ENCODE measurements at regions not wholly inside any gene's neighbourhood (a gene's known extent, or its start where the extent isn't known, plus 50 kb on each side); places are given as distances from the start of the nearest gene placed in this dataset.

- DNase-seq = no peak
- Mint-ChIP-seq H3K4me3 (no peak overlapping the region), H3K27me3 (no peaks in the 10 kb centered on the region), H3K4me1 (no peaks in the 10 kb centered on the region), H3K27ac (no peak overlapping the region), H3K9me3 (no peaks in the 10 kb centered on the region)
- ATAC-seq = no peak
These were observed 526.3 kb downstream of the SPRY1 start for GRCh38 chr4:123922847-123923246.

GRCh38 chr4:123924536-123924935 is 527.9 kb downstream of the SPRY1 start:
- no peak overlapping the region for H3K4me3 Mint-ChIP-seq
- DNase-seq (no peak), ATAC-seq (no peak)
- no peaks in the 10 kb centered on the region for H3K9me3 Mint-ChIP-seq
- H3K27me3 Mint-ChIP-seq = no peaks in the 10 kb centered on the region
- H3K4me1 Mint-ChIP-seq = no peaks in the 10 kb centered on the region
- no peak overlapping the region for H3K27ac Mint-ChIP-seq

DNA sequence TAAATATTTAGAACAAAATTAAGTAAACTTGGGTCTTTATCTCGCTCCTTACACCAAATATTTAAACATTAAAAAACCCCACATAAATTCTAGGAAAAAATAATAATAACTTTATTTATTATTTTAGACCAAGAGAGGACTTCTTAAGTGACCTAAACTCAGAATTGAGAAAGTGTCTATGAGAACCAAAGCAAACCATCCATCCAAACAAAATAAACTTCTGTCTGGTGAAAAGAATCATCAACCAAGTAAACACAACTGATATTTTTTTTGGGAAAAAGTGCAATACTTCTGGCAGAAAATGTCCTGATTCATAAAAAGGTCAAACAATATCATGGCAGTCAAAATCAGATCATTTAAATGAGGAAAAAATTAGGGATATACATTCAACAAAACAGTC is 533.0 kb downstream of the SPRY1 start:
- DNase-seq (no peak), ATAC-seq (no peak)
- Mint-ChIP-seq H3K27ac (no peak overlapping the region), H3K4me3 (no peak overlapping the region), H3K27me3 (no peaks in the 10 kb centered on the region), H3K9me3 (peaks cover 0 to 6% of the 10 kb centered on the region in 2 donors), H3K4me1 (no peaks in the 10 kb centered on the region)

DNA sequence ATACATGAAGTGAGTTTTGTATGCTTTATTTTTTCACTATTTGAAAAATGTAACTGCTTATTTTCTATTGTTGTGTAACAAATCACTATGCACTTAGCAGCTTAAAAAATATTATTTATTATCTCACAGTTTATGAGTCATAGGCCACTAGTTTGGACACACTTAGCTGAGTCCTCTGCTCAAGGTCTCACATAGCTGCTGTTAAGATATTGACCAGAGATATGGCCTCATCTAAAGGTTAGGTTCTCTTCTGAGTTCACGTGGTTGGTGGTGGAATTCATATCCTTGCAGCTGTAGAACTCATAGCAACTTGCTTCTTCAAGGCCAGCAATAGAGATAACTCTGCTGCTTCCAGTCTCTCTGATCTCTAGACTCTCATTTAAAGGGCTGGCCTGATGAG is 534.4 kb downstream of the SPRY1 start:
- Mint-ChIP-seq H3K9me3 (peaks cover 0 to 6% of the 10 kb centered on the region in 2 donors), H3K4me3 (no peak overlapping the region), H3K4me1 (no peaks in the 10 kb centered on the region), H3K27ac (no peak overlapping the region), H3K27me3 (no peaks in the 10 kb centered on the region)
- ATAC-seq (no peak), DNase-seq (no peak)

DNA sequence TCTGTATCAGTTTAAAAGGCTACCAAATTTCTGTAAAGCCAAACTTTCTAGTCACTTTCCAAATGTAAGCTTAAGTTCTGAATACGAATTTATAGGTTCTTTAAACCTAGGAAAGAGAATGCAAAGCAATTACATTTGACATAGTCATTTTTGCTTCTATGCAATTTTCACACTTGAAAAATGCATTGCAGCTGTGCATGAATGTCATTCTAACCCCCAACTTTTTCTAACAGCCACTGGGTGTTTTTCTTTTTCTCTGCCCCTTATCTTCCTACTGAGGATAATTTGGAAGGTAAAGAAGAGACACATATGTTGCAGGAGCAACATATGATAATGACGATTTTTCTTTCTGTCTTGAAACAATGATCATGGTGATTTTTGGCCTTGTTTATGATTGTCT is 537.5 kb downstream of the SPRY1 start:
- peaks cover 0 to 6% of the 10 kb centered on the region in 2 donors for H3K9me3 Mint-ChIP-seq
- no peak overlapping the region for H3K4me3 Mint-ChIP-seq
- ATAC-seq (no peak), DNase-seq (no peak)
- no peak overlapping the region for H3K27ac Mint-ChIP-seq
- H3K27me3 Mint-ChIP-seq = no peaks in the 10 kb centered on the region
- no peaks in the 10 kb centered on the region for H3K4me1 Mint-ChIP-seq

DNA sequence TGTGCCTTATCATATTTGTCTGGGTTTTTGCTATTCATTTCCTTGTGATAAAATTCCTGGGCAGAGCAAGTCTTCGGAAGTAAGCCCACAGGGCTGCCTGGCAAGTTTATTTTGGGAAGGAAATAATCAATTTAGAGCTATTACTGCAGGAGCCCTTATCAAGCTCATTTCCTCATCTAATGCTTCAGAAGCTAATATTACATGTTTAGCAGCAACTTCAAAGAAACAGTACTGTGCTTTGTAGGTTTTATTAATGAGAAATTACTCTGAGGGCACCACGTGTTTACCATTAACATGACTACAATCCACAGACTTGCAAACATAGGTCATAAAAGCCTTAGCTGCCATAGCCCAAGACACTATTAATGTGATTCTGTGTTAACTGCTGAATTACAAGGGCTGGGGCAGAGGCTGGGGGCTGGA is 540.0 kb downstream of the SPRY1 start:
- DNase-seq (no peak), ATAC-seq (no peak)
- no peaks in the 10 kb centered on the region for H3K4me1 Mint-ChIP-seq
- no peak overlapping the region for H3K27ac Mint-ChIP-seq
- H3K27me3 Mint-ChIP-seq = no peaks in the 10 kb centered on the region
- H3K4me3 Mint-ChIP-seq = no peak overlapping the region
- H3K9me3 Mint-ChIP-seq = peaks cover 0 to 6% of the 10 kb centered on the region in 2 donors

- no peak overlapping the region for H3K27ac Mint-ChIP-seq
- H3K4me3 Mint-ChIP-seq = no peak overlapping the region
- no peaks in the 10 kb centered on the region for H3K9me3 Mint-ChIP-seq
- DNase-seq = no peak
- no peak for ATAC-seq
- H3K4me1 Mint-ChIP-seq = no peaks in the 10 kb centered on the region
- no peaks in the 10 kb centered on the region for H3K27me3 Mint-ChIP-seq
These were observed 541.0 kb downstream of the SPRY1 start for GRCh38 chr4:123937581-123937980.

- DNase-seq = no peak
- Mint-ChIP-seq H3K27me3 (no peaks in the 10 kb centered on the region), H3K9me3 (no peaks in the 10 kb centered on the region), H3K4me1 (no peaks in the 10 kb centered on the region), H3K4me3 (no peak overlapping the region), H3K27ac (no peak overlapping the region)
- no peak for ATAC-seq
These were observed 543.0 kb downstream of the SPRY1 start for GRCh38 chr4:123939621-123940020.

- H3K27me3 Mint-ChIP-seq = no peaks in the 10 kb centered on the region
- no peaks in the 10 kb centered on the region for H3K9me3 Mint-ChIP-seq
- H3K4me1 Mint-ChIP-seq = no peaks in the 10 kb centered on the region
- ATAC-seq (no peak), DNase-seq (no peak)
- H3K4me3 Mint-ChIP-seq = no peak overlapping the region
- no peak overlapping the region for H3K27ac Mint-ChIP-seq
These were observed 544.0 kb downstream of the SPRY1 start for GRCh38 chr4:123940604-123941003.

DNA sequence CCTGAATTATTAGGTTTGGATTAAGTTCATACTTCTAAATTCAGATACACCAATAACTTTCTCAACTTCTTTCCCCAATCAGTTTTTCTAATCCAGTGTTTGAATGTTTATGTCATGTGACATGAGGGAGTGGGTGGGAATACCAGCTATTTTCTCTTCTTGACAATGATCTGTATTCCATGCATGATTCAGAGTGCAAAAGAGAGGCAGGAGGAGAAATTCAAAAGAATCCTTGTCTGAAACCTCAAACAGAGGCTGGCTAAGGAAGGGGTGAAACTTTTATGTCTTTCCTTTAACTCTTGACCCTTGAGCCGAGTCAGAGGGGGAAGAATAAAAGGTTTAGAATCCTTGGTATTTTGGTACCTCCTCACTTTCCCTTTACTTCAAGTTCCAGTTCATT is 544.7 kb downstream of the SPRY1 start:
- no peaks in the 10 kb centered on the region for H3K27me3 Mint-ChIP-seq
- no peak overlapping the region for H3K27ac Mint-ChIP-seq
- ATAC-seq (no peak), DNase-seq (no peak)
- H3K9me3 Mint-ChIP-seq = no peaks in the 10 kb centered on the region
- no peak overlapping the region for H3K4me3 Mint-ChIP-seq
- no peaks in the 10 kb centered on the region for H3K4me1 Mint-ChIP-seq

DNA sequence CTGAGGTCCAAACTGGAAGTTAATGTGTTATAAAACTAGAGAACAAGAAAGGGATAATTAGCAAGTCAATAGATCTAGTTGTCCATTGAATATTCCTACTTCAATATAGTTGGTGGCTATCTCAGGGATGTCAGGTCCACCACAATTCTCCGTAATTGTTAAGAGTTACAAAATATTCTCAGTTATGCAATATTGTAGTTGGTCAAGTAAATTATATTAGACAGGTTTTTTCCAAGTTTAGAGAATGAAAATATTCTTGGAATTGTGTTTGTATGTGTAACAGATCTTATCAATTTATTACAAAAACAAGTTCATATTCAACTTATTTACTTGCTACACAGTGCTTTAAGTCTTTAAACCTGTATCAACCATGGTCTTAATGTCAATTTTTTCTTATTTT is 547.4 kb downstream of the SPRY1 start:
- Mint-ChIP-seq H3K4me3 (no peak overlapping the region), H3K4me1 (no peaks in the 10 kb centered on the region), H3K27ac (no peak overlapping the region), H3K27me3 (no peaks in the 10 kb centered on the region), H3K9me3 (no peaks in the 10 kb centered on the region)
- ATAC-seq (no peak), DNase-seq (no peak)

DNA sequence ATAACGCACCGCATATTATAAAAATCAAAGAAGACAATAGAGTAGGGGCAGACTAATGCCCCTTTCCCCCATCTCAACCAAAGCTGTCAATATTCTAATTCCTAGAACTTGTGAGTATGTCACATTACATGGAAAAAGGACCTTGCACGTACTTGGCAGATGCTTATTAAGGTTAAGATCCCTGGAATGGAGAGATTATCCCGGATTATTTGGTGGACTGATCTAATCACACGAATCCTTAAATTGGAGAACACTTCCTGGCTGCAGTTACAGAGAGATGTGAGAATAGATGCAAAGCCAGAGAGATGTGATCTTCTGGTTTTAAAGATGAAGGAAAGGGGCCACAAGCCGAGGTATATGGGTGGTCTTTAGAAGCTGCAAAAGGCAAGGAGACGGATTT is 548.7 kb downstream of the SPRY1 start:
- H3K27me3 Mint-ChIP-seq = no peaks in the 10 kb centered on the region
- ATAC-seq = no peak
- no peaks in the 10 kb centered on the region for H3K9me3 Mint-ChIP-seq
- no peak for DNase-seq
- H3K4me3 Mint-ChIP-seq = no peak overlapping the region
- H3K27ac Mint-ChIP-seq = no peak overlapping the region
- H3K4me1 Mint-ChIP-seq = no peaks in the 10 kb centered on the region

DNA sequence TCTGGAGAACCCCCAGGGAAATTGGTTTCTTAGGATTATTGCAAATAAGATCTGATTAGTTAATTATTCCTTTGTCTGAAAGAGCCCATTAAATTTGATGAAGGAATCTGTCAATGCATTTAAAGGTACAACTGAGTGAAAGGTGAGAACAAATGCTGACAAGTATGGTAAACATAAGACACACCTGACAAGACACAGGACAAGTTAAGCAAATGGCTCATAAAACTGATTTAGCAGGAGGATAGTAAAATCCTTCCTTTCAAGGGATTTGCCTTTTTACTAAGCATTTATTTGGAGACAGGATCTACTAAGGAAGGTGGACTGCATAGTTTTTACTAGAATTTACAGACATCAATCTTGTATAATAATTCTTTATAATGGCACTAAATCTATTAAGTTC is 553.9 kb downstream of the SPRY1 start:
- no peaks in the 10 kb centered on the region for H3K4me1 Mint-ChIP-seq
- DNase-seq (no peak), ATAC-seq (no peak)
- H3K9me3 Mint-ChIP-seq = no peaks in the 10 kb centered on the region
- no peak overlapping the region for H3K4me3 Mint-ChIP-seq
- no peaks in the 10 kb centered on the region for H3K27me3 Mint-ChIP-seq
- H3K27ac Mint-ChIP-seq = no peak overlapping the region

DNA sequence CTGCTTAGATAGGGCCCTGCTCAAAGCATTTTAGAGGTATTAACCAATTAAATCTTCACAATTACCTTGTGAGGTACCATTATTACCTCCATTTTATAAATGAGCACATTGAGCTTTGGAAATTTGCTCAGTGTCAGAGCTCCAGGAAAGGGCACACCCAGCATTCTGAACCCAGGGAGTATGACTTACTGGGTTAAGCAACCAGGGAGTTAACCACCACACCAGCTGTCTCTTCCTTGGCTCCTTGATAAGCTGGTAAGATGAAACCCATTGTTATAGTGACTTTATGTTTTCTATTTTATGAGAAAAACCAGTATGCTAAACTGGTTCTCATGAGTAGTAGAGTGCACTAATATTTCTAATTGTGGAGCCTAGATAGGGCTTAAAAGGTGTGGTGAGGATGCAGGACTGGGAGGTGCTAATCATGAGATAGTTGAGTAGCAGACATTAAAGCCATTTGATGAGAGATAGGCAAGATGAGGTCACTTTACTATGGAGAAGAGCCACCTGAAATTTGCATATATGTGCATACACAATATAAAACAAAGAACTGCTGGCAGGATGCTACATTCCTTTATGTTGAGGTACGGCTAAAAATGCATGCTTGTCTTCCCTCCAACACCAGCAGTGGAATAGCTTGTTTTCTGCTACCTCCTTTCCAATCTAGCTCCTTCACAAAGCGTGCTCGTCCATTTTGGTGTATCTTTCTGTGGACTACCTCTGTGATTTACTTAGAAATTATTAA is 556.1 kb downstream of the SPRY1 start:
- ATAC-seq (no peak), DNase-seq (no peak)
- Mint-ChIP-seq H3K4me3 (no peak overlapping the region), H3K27ac (no peak overlapping the region), H3K27me3 (no peaks in the 10 kb centered on the region), H3K9me3 (no peaks in the 10 kb centered on the region), H3K4me1 (no peaks in the 10 kb centered on the region)

DNA sequence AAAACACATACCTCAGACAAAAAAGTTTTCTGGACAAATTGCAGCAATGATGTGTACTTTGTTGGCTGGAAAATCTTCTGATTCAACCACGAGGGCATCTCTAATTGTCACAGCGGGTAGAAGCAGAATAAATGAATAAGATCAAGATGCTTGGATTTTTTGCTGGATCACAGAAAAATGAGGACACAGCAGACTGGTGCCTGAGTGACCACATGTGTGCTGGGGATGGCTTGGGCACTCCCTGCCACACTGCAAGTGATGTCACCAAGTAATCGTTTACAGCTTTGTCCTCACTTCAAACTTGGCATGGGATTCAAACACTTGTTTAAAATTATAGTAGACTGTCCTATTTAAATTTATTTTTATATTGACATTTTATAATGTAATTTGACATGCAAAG is 557.0 kb downstream of the SPRY1 start:
- ATAC-seq (no peak), DNase-seq (no peak)
- Mint-ChIP-seq H3K27me3 (no peaks in the 10 kb centered on the region), H3K4me3 (no peak overlapping the region), H3K27ac (no peak overlapping the region), H3K4me1 (no peaks in the 10 kb centered on the region), H3K9me3 (no peaks in the 10 kb centered on the region)

DNA sequence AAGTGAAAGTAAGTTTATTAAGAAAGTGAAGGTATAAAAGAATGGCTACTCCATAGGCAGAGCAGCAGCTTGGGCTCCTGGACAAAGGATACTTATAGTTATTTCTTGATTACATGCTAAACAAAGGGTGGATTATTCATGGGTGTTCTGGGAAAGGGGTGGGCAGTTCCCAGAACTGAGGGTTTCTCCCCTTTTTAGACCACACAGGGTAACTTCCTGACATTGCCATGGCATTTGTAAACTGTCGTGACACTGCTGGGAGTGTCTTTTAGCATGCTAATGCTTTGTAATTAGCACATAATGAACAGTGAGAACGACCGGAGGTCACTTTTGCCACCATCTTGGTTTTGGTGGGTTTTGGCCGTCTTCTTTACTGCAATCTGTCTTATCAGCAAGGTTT is 557.6 kb downstream of the SPRY1 start:
- no peaks in the 10 kb centered on the region for H3K27me3 Mint-ChIP-seq
- no peaks in the 10 kb centered on the region for H3K9me3 Mint-ChIP-seq
- H3K27ac Mint-ChIP-seq = no peak overlapping the region
- no peak overlapping the region for H3K4me3 Mint-ChIP-seq
- DNase-seq (no peak), ATAC-seq (no peak)
- no peaks in the 10 kb centered on the region for H3K4me1 Mint-ChIP-seq

GRCh38 chr4:123955167-123955800 is 558.7 kb downstream of the SPRY1 start:
- Mint-ChIP-seq H3K9me3 (no peaks in the 10 kb centered on the region), H3K27ac (no peak overlapping the region), H3K4me3 (no peak overlapping the region), H3K27me3 (no peaks in the 10 kb centered on the region), H3K4me1 (no peaks in the 10 kb centered on the region)
- DNase-seq = no peak
- ATAC-seq = no peak

All from stimulated activated naive CD8-positive, alpha-beta T cell treated with anti-CD3 and anti-CD28 coated beads, Interleukin-15, amount 100 ng/mL, for 72 hours (primary cell).